ENCODE measurements at regions not wholly inside any gene's neighbourhood (a gene's known extent, or its start where the extent isn't known, plus 50 kb on each side); places are given as distances from the start of the nearest gene placed in this dataset.

- TF ChIP-seq, protein P1, sequence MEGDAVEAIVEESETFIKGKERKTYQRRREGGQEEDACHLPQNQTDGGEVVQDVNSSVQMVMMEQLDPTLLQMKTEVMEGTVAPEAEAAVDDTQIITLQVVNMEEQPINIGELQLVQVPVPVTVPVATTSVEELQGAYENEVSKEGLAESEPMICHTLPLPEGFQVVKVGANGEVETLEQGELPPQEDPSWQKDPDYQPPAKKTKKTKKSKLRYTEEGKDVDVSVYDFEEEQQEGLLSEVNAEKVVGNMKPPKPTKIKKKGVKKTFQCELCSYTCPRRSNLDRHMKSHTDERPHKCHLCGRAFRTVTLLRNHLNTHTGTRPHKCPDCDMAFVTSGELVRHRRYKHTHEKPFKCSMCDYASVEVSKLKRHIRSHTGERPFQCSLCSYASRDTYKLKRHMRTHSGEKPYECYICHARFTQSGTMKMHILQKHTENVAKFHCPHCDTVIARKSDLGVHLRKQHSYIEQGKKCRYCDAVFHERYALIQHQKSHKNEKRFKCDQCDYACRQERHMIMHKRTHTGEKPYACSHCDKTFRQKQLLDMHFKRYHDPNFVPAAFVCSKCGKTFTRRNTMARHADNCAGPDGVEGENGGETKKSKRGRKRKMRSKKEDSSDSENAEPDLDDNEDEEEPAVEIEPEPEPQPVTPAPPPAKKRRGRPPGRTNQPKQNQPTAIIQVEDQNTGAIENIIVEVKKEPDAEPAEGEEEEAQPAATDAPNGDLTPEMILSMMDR (IDR thresholded peaks at IDR 0.05), result no peak
- TF ChIP-seq POLR2A (IDR thresholded peaks at IDR 0.05), result no peak
- TF ChIP-seq EP300 (IDR thresholded peaks at IDR 0.05), result no peak
Observed at GRCh38 chr13:74062933-74063332, 71.3 kb downstream of the KLF12 start.
